ENCODE measurements at regions not wholly inside any gene's neighbourhood (a gene's known extent, or its start where the extent isn't known, plus 50 kb on each side); places are given as distances from the start of the nearest gene placed in this dataset.
"Not testable (repeated sequence)": the region's sequence is repeated elsewhere in the genome, so short reads cannot be mapped to it uniquely, and the experiment has no call there.

DNA sequence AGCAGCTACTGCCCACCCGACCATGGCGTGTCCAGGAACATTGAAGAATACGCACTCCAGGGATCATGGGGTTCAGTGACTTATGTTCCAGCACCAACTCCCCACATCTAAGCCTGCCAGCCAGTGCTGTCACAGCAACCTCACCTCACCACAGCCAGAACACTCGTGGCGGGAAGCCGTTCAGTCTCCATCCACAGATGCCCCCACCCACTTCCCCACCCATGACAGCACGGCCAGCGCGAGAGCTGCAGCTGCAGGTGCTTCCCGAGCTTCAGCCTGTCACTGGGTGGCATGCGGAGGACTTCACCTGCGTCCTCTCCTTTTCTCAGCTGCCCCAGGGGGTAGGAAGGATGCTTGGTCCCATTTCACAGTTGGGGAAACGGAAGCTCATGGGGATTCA lies 50.3 kb downstream of the RBFOX3 start:
- DNase-seq (ENCODE audit: low read depth): no peak

DNA sequence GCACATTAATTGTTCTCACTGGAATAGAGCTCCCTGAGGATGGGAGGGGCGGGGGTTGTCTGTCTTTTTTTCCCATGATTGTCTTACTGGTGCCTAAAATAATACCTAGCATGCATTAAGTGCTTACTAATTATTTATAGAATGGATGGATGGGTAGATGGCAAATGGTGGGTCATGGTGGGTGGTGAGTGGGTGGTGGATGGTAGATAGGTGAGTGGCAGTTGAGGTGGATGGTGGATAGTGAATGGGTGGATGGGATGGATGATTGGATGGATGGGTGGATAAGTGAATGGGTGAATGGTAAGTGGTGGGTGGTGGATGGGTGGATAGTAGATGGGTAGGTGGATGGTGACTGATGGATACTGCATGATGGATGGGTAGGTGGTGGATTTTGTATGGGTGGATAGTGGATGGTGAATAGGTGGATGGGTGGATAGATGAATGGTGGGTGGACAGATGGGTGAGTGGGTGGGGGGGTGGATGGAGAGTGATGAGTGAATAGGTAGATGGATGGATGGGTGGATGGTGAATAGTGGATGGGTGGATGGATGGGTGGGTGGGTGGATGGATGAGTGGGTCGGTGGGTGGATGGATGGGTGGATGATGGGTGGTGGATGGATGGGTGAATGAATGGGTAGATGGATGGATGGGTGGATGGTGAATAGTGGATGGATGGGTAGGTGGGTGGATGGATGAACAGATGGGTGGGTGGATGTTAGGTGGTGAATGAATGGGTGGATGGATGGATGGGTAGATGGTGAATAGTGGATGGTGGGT lies 51.6 kb downstream of the RBFOX3 start:
- no peak for DNase-seq (ENCODE audit: low read depth)

DNA sequence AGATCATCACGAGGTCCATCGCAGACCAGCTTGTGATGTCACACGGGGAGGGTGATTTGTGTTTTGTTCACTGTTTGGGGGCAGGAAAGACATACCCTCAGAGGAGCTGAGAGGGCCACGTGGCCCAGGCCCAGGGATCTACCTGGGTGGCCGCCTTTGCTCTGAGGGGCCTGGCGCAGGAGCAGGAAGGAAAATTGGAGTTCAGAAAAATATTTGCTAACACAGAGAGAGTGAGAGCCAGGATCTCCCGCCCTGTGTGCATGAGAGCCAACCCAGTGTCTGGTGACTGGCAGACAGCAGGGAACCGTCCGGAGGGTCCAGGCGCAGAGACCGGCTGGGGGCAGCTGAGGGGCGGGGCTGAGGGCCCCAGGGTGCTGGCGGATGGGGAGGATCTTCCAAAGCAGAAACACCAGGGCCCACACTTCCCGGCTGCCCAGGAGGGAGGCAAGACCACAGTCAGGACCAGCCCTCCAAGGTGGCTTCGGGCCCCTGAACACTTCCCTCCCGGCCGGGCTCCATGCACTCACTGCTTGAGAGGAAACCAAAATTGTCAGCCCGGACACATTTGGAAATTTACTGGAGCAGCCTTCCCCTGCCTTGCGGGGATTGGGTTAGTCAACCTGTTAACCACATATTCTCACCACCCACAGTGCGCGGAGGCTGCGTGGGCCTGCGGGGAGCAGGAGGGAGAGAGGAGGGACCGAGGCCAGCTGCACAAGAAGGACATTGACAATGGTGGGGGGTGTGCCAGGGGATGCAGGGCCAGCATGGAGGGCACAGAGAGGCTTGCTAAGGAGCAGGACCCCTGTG lies 52.6 kb downstream of the RBFOX3 start:
- no peak for DNase-seq (ENCODE audit: low read depth)

DNA sequence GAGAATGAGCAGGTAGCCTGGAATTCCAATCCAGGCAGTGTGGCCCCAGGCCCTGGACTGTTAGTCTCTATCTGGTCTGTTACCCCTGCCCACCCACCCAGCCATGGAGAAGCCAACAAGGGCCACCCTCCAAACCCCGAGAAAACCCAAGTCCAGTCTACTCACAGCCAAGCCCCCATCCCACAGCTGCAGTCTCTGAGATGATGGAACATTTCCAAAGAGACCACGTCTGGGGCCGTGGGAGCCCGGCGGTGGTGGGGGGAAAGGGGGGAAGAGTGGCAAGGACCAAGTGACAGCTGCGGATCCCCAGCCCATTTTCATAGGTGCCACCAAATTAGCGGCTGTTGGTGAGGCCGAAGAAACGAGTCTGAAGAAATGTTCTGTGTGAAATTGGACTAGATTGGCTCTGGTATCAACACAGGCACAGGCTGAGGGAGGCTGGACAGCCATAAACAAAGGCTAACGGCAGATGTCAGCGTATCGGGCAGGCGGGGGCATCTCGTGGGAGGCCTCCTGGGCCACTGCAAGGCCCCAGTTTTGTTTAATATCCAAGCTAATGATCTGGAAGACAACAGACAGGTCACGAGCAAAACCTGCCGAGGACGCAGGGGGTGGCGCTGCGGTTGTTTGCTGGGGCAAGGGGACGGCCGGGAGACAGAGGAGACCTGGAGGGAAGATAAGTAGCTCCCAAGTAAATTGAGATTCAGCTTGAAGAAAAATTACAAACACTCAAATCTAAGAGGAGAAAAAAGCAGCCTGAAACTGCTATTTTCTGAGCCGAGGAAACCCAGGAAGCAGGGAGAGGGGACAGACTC lies 53.4 kb downstream of the RBFOX3 start:
- DNase-seq (ENCODE audit: low read depth): no peak

DNA sequence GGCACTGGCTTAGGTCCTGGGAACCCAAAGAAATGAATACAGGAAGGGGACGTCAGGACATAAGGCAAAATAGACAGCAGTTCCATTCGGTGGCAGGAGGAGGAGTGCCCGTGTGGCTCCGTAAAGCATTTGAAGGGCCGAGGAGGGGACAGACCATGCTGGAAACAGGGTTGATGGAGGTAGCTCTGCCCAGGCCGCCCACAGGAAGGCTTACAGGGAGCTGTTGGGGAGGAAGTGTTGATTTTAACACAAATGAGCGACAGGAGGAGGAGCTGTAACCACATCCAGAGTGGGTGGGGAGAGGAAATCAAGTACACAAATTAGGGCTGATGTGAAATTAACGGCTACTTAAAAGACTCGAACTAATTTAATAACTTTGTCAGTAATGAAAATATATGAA lies 54.6 kb downstream of the RBFOX3 start:
- DNase-seq (ENCODE audit: low read depth): no peak

DNA sequence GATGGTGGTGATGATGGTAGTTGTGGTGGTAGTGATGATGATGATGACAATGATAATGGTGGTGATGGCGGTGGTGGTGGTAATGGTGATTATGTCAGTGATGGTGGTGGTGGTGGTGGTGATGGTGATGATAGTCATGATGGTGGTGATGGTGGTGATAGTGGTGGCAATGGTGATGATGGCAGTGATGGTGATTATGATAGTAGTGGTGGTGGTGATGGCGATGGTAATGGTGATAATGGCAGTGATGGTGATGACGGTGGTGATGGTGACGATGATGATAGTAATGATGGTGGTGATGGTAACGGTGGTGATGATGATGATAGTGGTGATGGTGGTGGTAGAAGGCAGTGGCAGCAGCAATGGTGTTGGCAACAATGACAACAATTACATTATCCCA lies 55.3 kb downstream of the RBFOX3 start:
- no peak for DNase-seq (ENCODE audit: low read depth)

DNA sequence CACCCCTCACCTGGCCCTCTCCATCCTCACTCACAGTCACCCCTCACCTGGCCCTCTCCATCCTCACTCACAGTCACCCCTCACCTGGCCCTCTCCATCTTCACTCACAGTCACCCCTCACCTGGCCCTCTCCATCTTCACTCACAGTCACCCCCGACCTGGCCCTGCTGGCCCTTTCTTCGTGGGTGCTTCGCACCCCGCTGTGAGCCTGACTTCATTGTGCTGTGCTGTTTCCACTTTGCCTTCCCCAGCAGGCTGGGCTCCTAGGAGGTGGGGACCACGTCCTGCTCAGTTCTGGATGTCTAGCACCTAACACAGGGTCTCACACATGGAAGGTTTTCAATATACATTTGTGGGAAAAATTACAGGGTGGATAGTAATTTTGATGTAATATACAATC lies 56.5 kb downstream of the RBFOX3 start:
- not testable (repeated sequence) for DNase-seq (ENCODE audit: low read depth)

DNA sequence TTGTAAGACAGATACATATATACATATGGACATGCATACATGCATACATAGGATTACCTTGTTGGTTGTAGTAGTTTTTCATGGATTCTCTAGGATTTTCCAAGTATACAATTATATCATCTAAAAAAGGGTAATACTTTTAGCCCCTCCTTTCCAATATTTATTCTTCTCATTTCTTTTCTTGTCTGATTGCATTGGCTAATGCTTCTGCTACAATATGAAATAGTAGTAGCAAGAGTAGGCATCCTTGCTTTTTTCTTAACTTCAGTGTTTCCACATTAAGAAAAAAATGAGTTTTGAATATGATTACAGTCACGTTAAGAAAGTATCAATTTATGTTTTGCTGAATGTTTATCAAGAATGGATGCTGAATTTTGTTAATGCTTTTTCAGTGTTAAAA lies 58.0 kb downstream of the RBFOX3 start:
- no peak for DNase-seq (ENCODE audit: low read depth)

DNA sequence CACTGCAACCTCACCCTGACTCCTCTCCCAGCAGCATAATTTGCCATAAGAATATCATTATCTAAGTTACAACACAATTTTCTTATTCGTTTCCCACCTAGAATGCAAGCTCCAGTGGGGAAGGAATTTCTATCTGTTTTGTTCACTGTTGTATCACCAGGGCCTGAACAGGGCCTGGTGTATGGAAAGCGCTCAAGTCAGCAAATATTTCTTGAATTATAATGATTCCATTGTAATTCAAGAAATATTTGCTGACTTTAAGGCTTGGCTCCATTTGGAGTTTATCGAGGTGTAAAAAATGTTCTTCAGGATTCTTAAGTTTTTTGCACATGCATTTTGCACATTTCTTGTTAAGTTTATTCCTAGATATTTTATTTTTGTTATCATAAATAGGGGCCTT lies 58.4 kb downstream of the RBFOX3 start:
- DNase-seq (ENCODE audit: low read depth): no peak

DNA sequence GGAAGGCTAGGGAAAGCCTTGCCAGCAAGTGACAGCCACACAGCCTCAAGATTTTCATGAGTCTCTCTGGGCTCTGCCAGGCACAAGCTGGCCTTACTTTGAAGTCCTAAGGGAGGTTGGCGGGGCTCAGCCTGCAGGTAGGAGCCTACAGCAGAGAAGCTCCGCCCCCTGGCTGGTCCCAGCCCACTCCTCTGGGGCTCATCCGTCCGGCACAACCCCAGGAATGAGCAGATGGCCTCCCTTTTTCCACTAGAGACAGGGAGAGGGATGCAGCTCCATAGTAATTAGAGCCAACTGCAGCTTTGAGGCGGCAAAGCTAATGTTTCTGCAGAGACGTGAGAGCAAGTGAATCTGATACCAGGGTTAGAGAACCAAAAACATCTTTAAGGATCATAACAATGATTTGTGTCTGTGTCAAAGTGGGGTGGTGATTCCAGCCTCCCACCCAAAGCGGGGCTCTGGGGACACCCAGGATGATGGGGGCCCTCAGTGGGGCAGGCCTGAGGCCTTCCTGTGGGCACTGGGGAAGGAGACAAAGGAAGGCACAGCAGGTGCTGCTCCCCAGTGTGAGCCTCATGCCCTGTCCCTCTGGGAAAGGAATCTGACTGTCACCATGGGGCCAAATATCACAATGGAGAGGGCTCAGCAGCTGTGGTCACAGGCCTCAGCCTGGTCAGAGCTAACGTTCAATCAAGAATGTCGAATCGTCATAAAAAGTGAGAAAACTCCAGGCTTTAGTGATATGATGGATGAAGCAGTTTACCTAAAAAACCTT lies 61.5 kb downstream of the RBFOX3 start:
- DNase-seq (ENCODE audit: low read depth): no peak

DNA sequence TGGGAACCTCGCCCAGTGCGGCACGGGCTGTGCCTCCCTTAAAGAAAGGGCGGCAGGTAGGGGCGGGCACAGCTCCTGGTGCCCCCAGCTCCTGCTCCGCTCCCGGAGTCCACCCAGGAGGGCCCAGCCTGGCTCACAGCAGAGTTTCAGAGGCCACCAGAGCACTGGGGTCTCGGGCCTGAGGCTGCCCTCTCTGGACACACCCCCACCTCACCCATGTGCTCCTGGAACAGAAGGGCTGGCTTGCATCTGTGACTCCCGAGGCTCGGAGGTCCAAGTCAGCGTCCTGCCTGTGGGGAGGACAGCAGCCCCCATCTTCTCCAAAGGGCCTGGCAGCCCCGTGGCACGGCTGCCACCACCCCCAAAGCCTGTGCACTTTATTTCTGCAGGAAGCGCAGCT lies 62.7 kb downstream of the RBFOX3 start:
- no peak for DNase-seq (ENCODE audit: low read depth)

DNA sequence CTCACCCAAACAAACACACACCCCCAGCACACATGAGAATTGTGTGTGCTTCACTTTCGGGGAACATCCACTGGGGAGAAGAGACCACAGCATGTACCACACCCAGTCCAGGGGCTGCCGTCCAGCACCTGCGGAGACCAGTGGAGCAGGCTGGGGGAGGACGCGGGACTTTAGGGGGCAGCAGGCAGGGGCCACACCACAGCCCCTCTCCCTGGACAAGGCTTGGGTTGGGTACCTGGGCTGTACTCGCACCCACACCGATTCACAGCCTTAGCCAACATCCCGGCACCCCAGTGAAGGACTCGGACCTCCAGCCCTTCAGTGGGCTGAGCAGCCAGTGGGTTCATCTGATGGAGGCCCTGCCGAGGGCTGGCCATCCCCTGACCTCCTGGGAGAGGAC lies 63.3 kb downstream of the RBFOX3 start:
- DNase-seq (ENCODE audit: low read depth): no peak

DNA sequence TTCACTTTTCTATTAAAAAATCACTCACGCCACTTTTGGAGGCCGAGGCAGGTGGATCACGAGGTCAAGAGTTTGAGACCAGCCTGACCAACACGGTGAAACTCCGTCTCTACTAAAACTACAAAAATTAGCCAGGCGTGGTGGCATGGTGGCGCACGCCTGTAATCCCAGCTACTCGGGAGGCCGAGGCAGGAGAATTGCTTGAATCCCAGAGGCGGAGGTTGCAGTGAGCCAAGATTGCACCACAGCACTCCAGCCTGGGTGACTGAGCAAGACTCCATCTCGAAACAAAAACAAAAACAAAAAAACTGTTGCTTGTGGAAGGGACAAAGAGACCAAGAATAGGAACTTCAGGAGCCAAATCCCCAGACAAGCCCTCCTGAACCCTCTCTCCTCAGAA lies 63.7 kb downstream of the RBFOX3 start:
- not testable (repeated sequence) for DNase-seq (ENCODE audit: low read depth)

DNA sequence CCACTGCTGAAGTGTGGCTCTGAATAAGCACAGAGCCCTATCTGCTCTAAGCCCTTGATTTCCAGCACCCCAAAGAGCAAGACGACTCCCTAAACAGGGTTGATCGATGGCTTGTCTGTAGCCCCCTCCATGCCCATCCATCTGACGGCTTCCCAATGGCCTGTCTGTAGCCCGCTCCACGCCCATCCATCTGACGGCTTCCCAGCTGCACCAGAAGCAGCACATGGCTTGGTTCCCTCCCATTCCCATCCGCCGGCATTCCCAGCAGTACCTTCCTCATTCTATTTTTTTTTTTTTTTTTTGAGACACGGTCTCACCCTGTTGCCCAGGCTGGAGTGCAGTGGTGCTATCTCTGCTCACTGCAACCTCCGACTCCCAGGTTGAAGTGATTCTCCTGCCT lies 64.5 kb downstream of the RBFOX3 start:
- DNase-seq (ENCODE audit: low read depth): no peak

DNA sequence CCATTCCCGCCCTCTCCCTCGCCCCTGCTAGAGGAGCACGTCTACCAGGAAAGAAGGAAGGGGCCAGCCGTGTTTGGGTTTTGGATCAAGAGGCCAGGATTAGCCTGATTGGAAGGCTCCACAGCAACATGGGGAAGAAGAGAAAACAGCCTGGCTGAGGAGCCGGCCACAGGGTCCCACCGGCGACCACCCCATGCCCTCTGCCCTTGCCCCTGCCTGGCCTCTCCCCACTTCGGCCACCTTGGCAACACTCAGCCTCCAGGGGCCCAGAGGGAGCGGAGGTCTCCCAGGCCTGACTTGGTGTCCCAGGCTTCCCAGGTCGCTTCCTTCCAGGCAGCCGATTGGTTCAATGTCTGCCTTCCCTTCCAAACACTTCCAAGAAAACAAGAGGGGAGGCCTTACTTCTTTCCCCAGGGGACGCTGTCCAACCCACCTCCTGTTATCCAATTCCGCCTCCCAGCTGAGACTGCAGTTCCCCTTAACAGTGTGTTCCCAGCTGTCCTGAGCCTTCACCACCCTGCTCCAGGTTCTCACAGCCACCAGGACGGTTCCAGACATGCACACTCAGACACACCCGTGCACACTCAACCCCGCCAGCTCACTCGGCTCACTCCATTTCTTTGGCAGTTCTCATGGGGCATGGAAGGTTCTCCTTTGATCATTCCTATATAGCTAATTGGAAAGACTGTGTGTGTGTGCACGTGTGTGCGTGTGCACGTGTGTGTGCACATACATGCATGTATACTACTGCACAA lies 65.4 kb downstream of the RBFOX3 start:
- DNase-seq (ENCODE audit: low read depth): no peak

DNA sequence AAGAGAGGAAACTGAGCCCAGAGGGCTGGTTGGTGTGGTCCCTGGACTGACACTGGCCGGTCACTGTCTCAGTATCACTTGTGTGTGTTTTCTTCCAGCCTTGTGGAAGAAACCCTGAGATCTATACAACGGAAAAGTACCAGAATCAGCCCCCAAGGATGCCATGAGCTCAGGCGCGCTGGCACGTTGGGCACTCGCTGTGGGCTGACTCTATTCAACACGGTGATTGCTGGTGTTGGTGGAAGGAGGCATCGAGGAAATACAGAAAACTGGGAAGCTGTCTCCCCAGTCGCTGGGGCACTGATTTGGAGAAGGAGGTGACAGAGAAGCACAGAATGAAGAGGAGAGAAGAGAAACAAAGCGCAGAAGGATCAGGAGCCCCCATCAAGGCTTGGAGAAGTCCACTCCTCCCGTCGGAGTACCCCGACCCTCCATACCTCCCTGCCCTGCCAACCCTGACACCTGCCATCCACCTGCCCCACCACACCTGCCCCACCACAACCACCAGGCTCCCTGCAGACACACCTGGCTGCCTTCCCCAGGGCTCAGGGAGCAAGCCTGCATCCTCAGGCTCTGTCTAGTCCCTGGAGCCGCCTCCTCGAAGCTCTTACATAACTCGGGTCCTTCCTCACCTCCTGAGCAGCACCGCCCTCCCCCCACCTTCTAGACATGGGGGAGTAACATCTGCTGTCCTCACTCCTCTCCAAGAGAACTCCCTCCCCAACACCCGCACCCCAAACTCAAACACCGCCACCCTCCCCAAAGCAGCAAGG lies 66.5 kb downstream of the RBFOX3 start:
- no peak for DNase-seq (ENCODE audit: low read depth)

DNA sequence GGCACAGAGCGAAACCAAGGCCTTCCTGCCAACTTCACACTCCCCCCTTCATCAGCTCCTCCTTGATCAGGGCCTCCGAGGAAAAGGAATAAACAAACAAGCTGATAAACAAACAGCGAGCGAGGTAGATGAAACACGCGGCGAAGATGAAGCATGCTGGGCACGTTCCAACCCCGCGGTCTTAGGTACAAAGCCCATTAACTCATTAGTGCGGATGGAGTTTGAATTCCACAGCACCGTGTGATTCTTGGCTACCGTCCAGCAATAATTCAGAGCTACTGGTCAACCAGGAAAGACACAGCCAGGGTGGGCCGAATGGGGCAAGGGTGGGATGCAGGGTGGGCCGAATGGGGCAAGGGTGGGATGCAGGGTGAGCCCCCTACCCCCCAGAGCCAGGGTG lies 67.3 kb downstream of the RBFOX3 start:
- DNase-seq (ENCODE audit: low read depth): no peak

DNA sequence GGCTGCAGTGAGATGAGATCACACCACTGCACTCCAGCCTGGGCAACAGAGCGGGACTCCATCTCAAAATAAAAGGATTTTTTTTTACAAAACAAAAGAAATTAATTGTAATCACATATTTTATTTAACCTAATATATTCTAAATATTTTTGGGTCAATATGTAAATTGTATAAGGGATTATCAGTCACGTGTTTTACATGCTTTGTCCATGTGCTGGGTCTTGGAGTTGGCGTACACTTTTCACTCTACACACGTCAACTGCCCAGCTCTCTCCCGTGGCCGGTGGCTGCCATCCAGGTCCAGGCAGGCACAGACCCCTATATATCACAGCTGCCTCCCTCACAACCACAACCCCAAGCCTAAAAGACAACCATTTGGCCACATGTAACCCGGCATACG lies 68.1 kb downstream of the RBFOX3 start:
- no peak for DNase-seq (ENCODE audit: low read depth)

DNA sequence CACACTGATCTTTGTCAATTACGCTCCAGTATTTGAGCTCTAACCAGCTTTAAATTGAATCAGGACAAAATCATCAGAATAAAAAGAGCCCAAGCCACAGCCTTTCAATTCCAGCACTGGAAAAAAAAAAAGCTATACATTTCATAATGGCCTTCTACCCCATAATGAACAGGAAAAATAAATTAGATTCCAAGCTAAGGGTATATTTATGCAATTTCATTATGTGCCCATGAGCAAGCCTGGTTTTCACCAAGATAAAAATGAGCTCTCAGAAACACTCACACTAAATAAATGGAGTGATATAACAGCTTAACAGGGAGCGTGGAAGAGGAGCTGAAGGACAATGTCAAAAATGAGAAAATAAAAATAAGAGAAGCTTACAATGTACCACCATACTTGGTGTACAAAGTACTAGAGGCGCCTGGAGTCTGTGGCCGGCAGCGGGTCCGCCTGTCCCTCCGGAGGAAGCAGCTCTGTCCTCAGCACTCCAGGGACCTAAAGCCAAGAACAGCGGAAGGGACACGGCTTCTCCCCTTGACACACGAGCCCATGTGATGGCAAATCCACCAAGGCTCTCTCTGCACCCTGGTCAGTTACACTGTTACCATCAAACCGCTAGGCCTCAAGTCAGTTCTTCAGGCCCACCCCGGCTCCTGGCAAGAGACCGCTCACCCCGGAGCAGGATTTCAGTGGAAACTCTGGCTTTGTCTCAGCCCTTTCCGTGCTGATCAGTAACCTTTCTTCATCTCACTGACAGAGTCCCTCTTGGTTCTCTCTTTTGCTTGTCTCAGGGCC lies 69.6 kb downstream of the RBFOX3 start:
- DNase-seq (ENCODE audit: low read depth): no peak

All from stimulated activated CD8-positive, alpha-beta memory T cell treated with anti-CD3 and anti-CD28 coated beads, Interleukin-7, amount 100 ng/mL, for 24 hours (primary cell).